Hepatocyte (in vitro differentiated cells): ENCODE measurements at regions not wholly inside any gene's neighbourhood (a gene's known extent, or its start where the extent isn't known, plus 50 kb on each side); places are given as distances from the start of the nearest gene placed in this dataset.

Experiments used
- DNase-seq: peaks from one replicate; pipeline ENCODE4 v3.0.0-alpha.2; 2016; ENCODE audit warnings: low spot score
- H2AFZ ChIP-seq: fragments of 200-600 bp; sonication (generic); 2 replicates; pipeline ENCODE4 v1.6.0; 2016; ENCODE audit warnings: antibody characterized with exemption, mild to moderate bottlenecking
- H3K27ac ChIP-seq: fragments of 200-600 bp; sonication (generic); 2 replicates; pipeline ENCODE4 v1.5.1; 2016; ENCODE audit warnings: mild to moderate bottlenecking
- H3K27me3 ChIP-seq: fragments of 200-600 bp; sonication (generic); 2 replicates; pipeline ENCODE4 v1.6.1; 2016
- H3K36me3 ChIP-seq: fragments of 200-600 bp; sonication (generic); replicated peaks from 2 replicates; pipeline ENCODE4 v1.5.1; 2016; ENCODE audit warnings: low read depth; ENCODE audit not compliant: insufficient read depth
- H3K4me1 ChIP-seq: fragments of 200-600 bp; sonication (generic); 2 replicates; pipeline ENCODE4 v1.5.1; 2016; ENCODE audit warnings: mild to moderate bottlenecking, moderate library complexity; ENCODE audit not compliant: insufficient read depth
- H3K4me2 ChIP-seq: fragments of 200-600 bp; sonication (generic); 2 replicates; pipeline ENCODE4 v1.6.0; 2016
- H3K4me3 ChIP-seq: fragments of 200-600 bp; sonication (generic); 2 replicates; pipeline ENCODE4 v1.5.1; 2016; ENCODE audit warnings: mild to moderate bottlenecking
- H3K79me2 ChIP-seq: fragments of 200-600 bp; sonication (generic); 2 replicates; pipeline ENCODE4 v1.6.0; 2017; ENCODE audit warnings: mild to moderate bottlenecking
- H3K9me2 ChIP-seq: fragments of 200-600 bp; sonication (generic); replicated peaks from 2 replicates; pipeline ENCODE4 v1.6.0; 2017; ENCODE audit warnings: mild to moderate bottlenecking; ENCODE audit not compliant: insufficient read depth
- H3K9me3 ChIP-seq: fragments of 200-600 bp; sonication (generic); 2 replicates; pipeline ENCODE4 v1.5.1; 2016; ENCODE audit warnings: low read depth, mild to moderate bottlenecking
- H4K20me1 ChIP-seq: fragments of 200-600 bp; sonication (generic); 2 replicates; pipeline ENCODE4 v1.6.0; 2016; ENCODE audit warnings: mild to moderate bottlenecking; ENCODE audit not compliant: insufficient read depth, poor library complexity, severe bottlenecking
- CTCF ChIP-seq: fragments of 200-600 bp; sonication (generic); IDR thresholded peaks from 2 replicates; pipeline ENCODE4 v1.5.1; 2016; ENCODE audit warnings: antibody characterized with exemption, mild to moderate bottlenecking; ENCODE audit not compliant: poor library complexity
- EZH2 ChIP-seq: fragments of 200-600 bp; sonication (generic); IDR thresholded peaks from 2 replicates; pipeline ENCODE4 v1.6.1; 2016; ENCODE audit warnings: antibody characterized with exemption, mild to moderate bottlenecking, borderline replicate concordance
- EZH2phosphoT487 ChIP-seq: fragments of 200-600 bp; sonication (generic); IDR thresholded peaks from one replicate; pipeline ENCODE4 v1.6.1; 2018; ENCODE audit warnings: antibody characterized with exemption, mild to moderate bottlenecking, low read depth, moderate library complexity; ENCODE audit not compliant: unreplicated experiment, severe bottlenecking
- WGBS: methylation state at CpG from one replicate; pipeline ENCODE4 v1.1.6; 2016; ENCODE audit warnings: low lambda C conversion rate; ENCODE audit errors: missing lambda C conversion rate; 5-methylcytosine and 5-hydroxymethylcytosine counted together

- Histone ChIP-seq H3K9me3 (no peaks in the 10 kb centered on the region), H3K4me1 (peaks cover 12% of the 10 kb centered on the region), H4K20me1 (no peaks in the 10 kb centered on the region), H3K27ac (no peak overlapping the region), H3K36me3 (no peaks in the 10 kb centered on the region), H3K9me2 (no peaks in the 10 kb centered on the region), H3K79me2 (no peaks in the 10 kb centered on the region), H3K4me3 (no peak overlapping the region), H3K27me3 (no peaks in the 10 kb centered on the region), H3K4me2 (no peak overlapping the region), H2AFZ (no peak overlapping the region)
- TF ChIP-seq EZH2 (no peak), CTCF (no peak), EZH2phosphoT487 (no peak)
- no peak for DNase-seq
- 64% methylated on average over 6 of the region's 6 CpGs for WGBS
Observed at GRCh38 chr6:56366141-56366852, 118.9 kb upstream of the COL21A1 start.

DNA sequence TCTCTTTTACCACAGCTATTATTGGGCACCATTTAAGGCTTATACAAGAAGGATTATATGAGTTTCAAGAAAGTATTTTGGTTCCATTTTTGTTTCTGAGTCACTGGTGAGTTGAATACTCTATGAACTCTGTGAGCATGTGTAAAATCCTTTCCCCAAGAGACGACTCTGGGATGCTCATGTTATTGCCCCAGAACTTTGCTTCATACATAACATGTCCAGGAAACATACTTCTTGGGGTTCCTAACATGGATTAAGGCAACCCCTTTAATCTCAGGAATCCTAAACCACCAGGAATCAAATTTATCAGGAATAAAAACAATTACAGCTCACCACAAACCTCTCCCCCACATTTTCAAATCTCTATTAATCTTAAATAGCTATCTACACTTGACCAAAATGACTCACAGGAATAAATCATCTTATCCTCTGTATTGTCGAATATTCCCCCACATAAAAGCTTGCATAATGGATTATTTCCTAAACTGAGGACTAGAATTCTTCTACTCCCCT is 117.5 kb upstream of the COL21A1 start:
- Histone ChIP-seq H4K20me1 (no peaks in the 10 kb centered on the region), H3K36me3 (no peaks in the 10 kb centered on the region), H3K27me3 (no peaks in the 10 kb centered on the region), H3K4me2 (no peak overlapping the region), H3K9me3 (no peaks in the 10 kb centered on the region), H3K9me2 (no peaks in the 10 kb centered on the region), H2AFZ (no peak overlapping the region), H3K4me1 (no peaks in the 10 kb centered on the region), H3K79me2 (no peaks in the 10 kb centered on the region), H3K27ac (no peak overlapping the region), H3K4me3 (no peak overlapping the region)
- no peak for TF ChIP-seq EZH2phosphoT487
- TF ChIP-seq EZH2: no peak
- TF ChIP-seq CTCF: no peak
- no peak for DNase-seq
- WGBS: 56% methylated on average over 2 of the region's 2 CpGs

DNA sequence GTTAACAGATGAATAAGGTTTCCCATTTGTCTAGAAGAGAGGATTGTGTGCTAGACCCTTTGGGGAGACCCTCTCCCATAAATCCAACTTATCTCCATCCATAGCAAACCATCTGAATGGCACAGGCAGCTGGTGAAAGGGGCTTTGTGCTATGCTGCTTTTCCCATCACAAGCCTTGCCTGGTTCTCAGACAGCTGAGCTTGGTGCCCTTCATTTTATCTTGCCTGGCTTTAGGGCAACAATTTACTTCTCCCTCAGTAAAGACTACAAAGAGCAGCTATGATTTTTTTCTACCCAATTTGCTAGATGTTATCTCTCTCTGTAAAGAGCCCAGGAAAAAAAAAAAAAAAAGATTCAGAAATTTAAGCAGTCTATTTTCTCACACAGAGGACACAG is 117.0 kb upstream of the COL21A1 start:
- Histone ChIP-seq H3K9me3 (no peaks in the 10 kb centered on the region), H3K4me3 (no peak overlapping the region), H3K4me2 (no peak overlapping the region), H2AFZ (no peak overlapping the region), H3K27ac (no peak overlapping the region), H4K20me1 (no peaks in the 10 kb centered on the region), H3K27me3 (no peaks in the 10 kb centered on the region), H3K4me1 (no peaks in the 10 kb centered on the region), H3K36me3 (no peaks in the 10 kb centered on the region), H3K79me2 (no peaks in the 10 kb centered on the region), H3K9me2 (no peaks in the 10 kb centered on the region)
- no peak for DNase-seq
- TF ChIP-seq EZH2 (no peak), EZH2phosphoT487 (no peak), CTCF (no peak)
